CD4-positive, alpha-beta T cell (primary cell): ENCODE measurements at regions not wholly inside any gene's neighbourhood (a gene's known extent, or its start where the extent isn't known, plus 50 kb on each side); places are given as distances from the start of the nearest gene placed in this dataset.

Source experiments
- ATAC-seq: fragments of 200-7000 bp; cut with Tn5 transposase; one replicate; pipeline ENCODE4 v1.10.0; 2022; ENCODE audit warnings: mild to moderate bottlenecking; ENCODE audit not compliant: poor library complexity
- CTCF ChIA-PET: fragments of 350-600 bp; sonication (Branson Sonifier 250); formaldehyde crosslinking; loops from one replicate; lab custom pipeline; 2021; ENCODE audit warnings: antibody characterized with exemption, inconsistent platforms; lab: Charles Lee
- POLR2A ChIA-PET: fragments of 350-600 bp; sonication (Branson Sonifier 250); formaldehyde crosslinking; loops from one replicate; lab custom pipeline; 2021; ENCODE audit warnings: antibody characterized with exemption, inconsistent platforms; lab: Charles Lee
- DNase-seq, 14 experiments: peaks; one replicate each; pipeline ENCODE4 v3.0.0-alpha.2; 2013 to 2020; ENCODE audit warnings: mixed read lengths in 2 of 14
- H3K27ac ChIP-seq, 2 donors: one replicate each; pipeline versions ENCODE4 v1.5.1 to v1.7.0; 2013; ENCODE audit warnings: low read length in 2 of 2, low read depth in 1 of 2, mild to moderate bottlenecking in 1 of 2
- H3K27me3 ChIP-seq, 2 experiments: 1 replicate in 1 of 2; 2 replicates in 1 of 2; pipeline versions ENCODE4 v1.6.1 to v1.7.0; 2013; ENCODE audit warnings: low read length in 2 of 2, control low read depth in 1 of 2, mild to moderate bottlenecking in 1 of 2, moderate library complexity in 1 of 2; ENCODE audit not compliant: insufficient read depth in 2 of 2, control insufficient read depth in 1 of 2
- H3K36me3 ChIP-seq: one replicate; pipeline ENCODE4 v1.6.1; 2013; ENCODE audit warnings: low read length, control low read depth; ENCODE audit not compliant: insufficient read depth
- H3K4me1 ChIP-seq: one replicate; pipeline ENCODE4 v1.6.1; 2013; ENCODE audit warnings: low read length, control low read depth; ENCODE audit not compliant: insufficient read depth
- H3K4me3 ChIP-seq: one replicate; pipeline ENCODE4 v1.5.1; 2013; ENCODE audit warnings: mild to moderate bottlenecking, low read length, moderate library complexity
- H3K9me3 ChIP-seq, 2 experiments: 1 replicate in 1 of 2; 2 replicates in 1 of 2; pipeline versions ENCODE4 v1.6.1 to v1.7.0; 2013; ENCODE audit warnings: low read length in 2 of 2, mild to moderate bottlenecking in 2 of 2, control low read depth in 1 of 2, moderate library complexity in 1 of 2; ENCODE audit not compliant: control insufficient read depth in 1 of 2, insufficient read depth in 1 of 2
- H3K27ac Mint-ChIP-seq: one replicate; pipeline ENCODE4 v1.8.0; 2020; ENCODE audit warnings: mixed read lengths
- H3K27me3 Mint-ChIP-seq: one replicate; pipeline ENCODE4 v1.8.0; 2021; ENCODE audit warnings: mixed read lengths
- H3K36me3 Mint-ChIP-seq: one replicate; pipeline ENCODE4 v1.8.0; 2021; ENCODE audit warnings: low read depth, mixed read lengths
- H3K4me1 Mint-ChIP-seq: one replicate; pipeline ENCODE4 v1.8.0; 2021; ENCODE audit warnings: low read depth, mixed read lengths
- H3K4me3 Mint-ChIP-seq: one replicate; pipeline ENCODE4 v1.8.0; 2020; ENCODE audit warnings: mild to moderate bottlenecking, mixed read lengths
- H3K9me3 Mint-ChIP-seq: one replicate; pipeline ENCODE4 v1.8.0; 2020; ENCODE audit warnings: mixed read lengths
- intact Hi-C, 2 experiments: fragments of 100-400 bp; cut with DNase I in 1 of 2; cut with micrococcal nuclease in 1 of 2; formaldehyde crosslinking; loops; one replicate each; pipeline versions ENCODE4 v1.15.1 to v1.9.0; 2023 to 2025; cut with DNase I, micrococcal nuclease
- TF ChIP-seq, protein P1 (sequence below): fragments of 200-600 bp; IDR thresholded peaks from one replicate; pipeline ENCODE4 v1.8.0; 2022; ENCODE audit warnings: antibody characterized with exemption, mild to moderate bottlenecking

GRCh38 chr5:167552356-167552755, 739.1 kb upstream of the WWC1 start:
- H3K27ac Mint-ChIP-seq, result no peak overlapping the region

GRCh38 chr5:167553511-167553910, 737.9 kb upstream of the WWC1 start:
- intact Hi-C loops, result no loop called here
- no peak overlapping the region for H3K27ac ChIP-seq
- CTCF ChIA-PET, result no interaction called here
- peaks cover 5% of the 10 kb centered on the region for H3K9me3 Mint-ChIP-seq
- no peak overlapping the region for H3K27ac Mint-ChIP-seq
- no peaks in the 10 kb centered on the region for H3K36me3 Mint-ChIP-seq
- H3K27me3 ChIP-seq, result no peaks in the 10 kb centered on the region
- no peaks in the 10 kb centered on the region for H3K4me1 Mint-ChIP-seq
- no peaks in the 10 kb centered on the region for H3K4me1 ChIP-seq
- H3K9me3 ChIP-seq, result no peaks in the 10 kb centered on the region
- H3K36me3 ChIP-seq, result no peaks in the 10 kb centered on the region
- H3K4me3 Mint-ChIP-seq, result no peak overlapping the region
- no peaks in the 10 kb centered on the region for H3K27me3 Mint-ChIP-seq
- TF ChIP-seq, protein P1, sequence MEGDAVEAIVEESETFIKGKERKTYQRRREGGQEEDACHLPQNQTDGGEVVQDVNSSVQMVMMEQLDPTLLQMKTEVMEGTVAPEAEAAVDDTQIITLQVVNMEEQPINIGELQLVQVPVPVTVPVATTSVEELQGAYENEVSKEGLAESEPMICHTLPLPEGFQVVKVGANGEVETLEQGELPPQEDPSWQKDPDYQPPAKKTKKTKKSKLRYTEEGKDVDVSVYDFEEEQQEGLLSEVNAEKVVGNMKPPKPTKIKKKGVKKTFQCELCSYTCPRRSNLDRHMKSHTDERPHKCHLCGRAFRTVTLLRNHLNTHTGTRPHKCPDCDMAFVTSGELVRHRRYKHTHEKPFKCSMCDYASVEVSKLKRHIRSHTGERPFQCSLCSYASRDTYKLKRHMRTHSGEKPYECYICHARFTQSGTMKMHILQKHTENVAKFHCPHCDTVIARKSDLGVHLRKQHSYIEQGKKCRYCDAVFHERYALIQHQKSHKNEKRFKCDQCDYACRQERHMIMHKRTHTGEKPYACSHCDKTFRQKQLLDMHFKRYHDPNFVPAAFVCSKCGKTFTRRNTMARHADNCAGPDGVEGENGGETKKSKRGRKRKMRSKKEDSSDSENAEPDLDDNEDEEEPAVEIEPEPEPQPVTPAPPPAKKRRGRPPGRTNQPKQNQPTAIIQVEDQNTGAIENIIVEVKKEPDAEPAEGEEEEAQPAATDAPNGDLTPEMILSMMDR, result no peak
- POLR2A ChIA-PET, result no interaction called here
- DNase-seq (no peak), ATAC-seq (no peak)
- H3K4me3 ChIP-seq, result no peak overlapping the region

More at GRCh38 chr5:167552356-167552755, 739.1 kb upstream of the WWC1 start:
- H3K27me3 ChIP-seq, result no peaks in the 10 kb centered on the region
- H3K36me3 ChIP-seq, result no peaks in the 10 kb centered on the region
- no peak for ATAC-seq
- H3K4me3 ChIP-seq, result no peak overlapping the region
- Mint-ChIP-seq H3K4me1 (no peaks in the 10 kb centered on the region), H3K27me3 (no peaks in the 10 kb centered on the region), H3K36me3 (no peaks in the 10 kb centered on the region), H3K9me3 (peaks cover 2% of the 10 kb centered on the region), H3K4me3 (no peak overlapping the region)
- H3K4me1 ChIP-seq, result no peaks in the 10 kb centered on the region
- POLR2A ChIA-PET, result no interaction called here
- CTCF ChIA-PET, result no interaction called here
- DNase-seq, result no peak
- H3K27ac ChIP-seq, result no peak overlapping the region
- intact Hi-C loops, result no loop called here
- TF ChIP-seq, protein P1, result no peak
- no peaks in the 10 kb centered on the region for H3K9me3 ChIP-seq

DNA sequence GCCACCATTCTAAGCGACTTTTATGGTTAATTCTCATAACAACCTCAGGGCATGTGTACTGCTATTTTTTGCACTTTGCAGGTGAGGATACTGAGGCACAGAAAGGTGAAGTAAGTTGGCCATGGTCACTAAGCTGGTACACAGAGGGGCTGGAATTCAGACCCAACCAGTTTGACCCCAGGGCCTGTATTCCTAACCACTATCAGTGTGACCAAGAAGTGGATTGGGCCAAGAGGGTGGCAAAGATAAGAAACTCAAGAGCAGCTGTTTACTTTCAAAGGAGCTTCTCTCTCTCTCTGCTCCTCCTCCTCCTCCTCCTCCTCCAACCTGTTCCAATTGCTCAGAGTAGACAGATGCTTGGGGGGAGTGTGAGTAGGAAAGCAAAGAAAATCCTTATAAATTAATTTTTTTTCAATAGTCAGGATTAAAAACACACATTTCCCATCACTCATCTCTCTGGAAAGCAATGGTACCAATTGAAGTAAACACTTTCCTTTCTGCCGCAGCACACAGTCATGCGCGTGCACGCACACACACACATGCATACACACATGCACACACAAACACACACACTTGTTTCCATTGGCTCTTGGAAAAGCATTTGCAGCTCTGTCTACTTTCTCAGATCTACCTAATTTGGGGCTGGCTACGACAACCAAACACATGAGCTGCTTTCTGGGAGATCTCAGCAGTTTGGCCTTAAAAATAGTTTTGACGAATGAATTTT, 736.7 kb upstream of the WWC1 start:
- intact Hi-C loops, result no loop called here
- no peak overlapping the region for H3K4me3 ChIP-seq
- H3K9me3 ChIP-seq, result no peaks in the 10 kb centered on the region
- no peaks in the 10 kb centered on the region for H3K4me1 ChIP-seq
- H3K36me3 Mint-ChIP-seq, result no peaks in the 10 kb centered on the region
- no peak for ATAC-seq
- peaks cover 5% of the 10 kb centered on the region for H3K9me3 Mint-ChIP-seq
- H3K36me3 ChIP-seq, result no peaks in the 10 kb centered on the region
- no peaks in the 10 kb centered on the region for H3K27me3 ChIP-seq
- TF ChIP-seq, protein P1, result no peak
- no peak overlapping the region for H3K27ac Mint-ChIP-seq
- ChIA-PET CTCF (no interaction called here), POLR2A (no interaction called here)
- H3K27me3 Mint-ChIP-seq, result no peaks in the 10 kb centered on the region
- H3K4me1 Mint-ChIP-seq, result no peaks in the 10 kb centered on the region
- H3K27ac ChIP-seq, result no peak overlapping the region
- H3K4me3 Mint-ChIP-seq, result no peak overlapping the region
- DNase-seq, result no peak
